ENCODE measurements at regions not wholly inside any gene's neighbourhood (a gene's known extent, or its start where the extent isn't known, plus 50 kb on each side); places are given as distances from the start of the nearest gene placed in this dataset.

DNA sequence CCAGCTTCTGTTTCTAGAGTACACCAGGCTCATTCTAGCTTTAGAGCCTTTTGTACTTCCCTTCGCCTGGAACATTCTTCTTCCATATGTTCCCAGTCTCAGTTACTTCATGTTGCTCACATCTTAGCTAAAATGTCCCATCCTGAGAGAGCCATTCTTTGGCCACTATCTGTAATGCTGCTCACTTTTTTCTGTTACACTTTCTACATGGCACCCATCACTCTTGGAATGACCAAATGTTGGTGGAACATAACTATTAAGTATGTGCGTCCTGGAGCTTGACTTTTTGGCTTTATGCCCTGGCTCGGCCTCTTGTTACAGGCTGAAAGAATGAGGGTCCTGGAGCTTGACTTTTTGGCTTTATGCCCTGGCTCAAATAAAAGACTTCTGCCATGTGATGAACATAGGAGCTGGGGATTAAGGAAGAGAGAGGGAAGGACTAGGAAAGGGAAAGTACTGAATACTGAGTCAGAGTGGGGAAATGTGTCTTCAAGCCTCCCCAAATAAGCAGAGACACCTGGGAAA, 442.9 kb upstream of the ATP2B1 start:
- H3K27ac ChIP-seq, result no peak overlapping the region
- DNase-seq (ENCODE audit: low spot score), result no peak
- CTCF ChIA-PET, result interaction anchor here (0.6 kb wide), 1 partner anchor 82 kb away, joined by 4 read pairs; no protein-coding TSS in a partner anchor
- TF ChIP-seq, protein P1, sequence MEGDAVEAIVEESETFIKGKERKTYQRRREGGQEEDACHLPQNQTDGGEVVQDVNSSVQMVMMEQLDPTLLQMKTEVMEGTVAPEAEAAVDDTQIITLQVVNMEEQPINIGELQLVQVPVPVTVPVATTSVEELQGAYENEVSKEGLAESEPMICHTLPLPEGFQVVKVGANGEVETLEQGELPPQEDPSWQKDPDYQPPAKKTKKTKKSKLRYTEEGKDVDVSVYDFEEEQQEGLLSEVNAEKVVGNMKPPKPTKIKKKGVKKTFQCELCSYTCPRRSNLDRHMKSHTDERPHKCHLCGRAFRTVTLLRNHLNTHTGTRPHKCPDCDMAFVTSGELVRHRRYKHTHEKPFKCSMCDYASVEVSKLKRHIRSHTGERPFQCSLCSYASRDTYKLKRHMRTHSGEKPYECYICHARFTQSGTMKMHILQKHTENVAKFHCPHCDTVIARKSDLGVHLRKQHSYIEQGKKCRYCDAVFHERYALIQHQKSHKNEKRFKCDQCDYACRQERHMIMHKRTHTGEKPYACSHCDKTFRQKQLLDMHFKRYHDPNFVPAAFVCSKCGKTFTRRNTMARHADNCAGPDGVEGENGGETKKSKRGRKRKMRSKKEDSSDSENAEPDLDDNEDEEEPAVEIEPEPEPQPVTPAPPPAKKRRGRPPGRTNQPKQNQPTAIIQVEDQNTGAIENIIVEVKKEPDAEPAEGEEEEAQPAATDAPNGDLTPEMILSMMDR (conservative IDR thresholded peaks at IDR 0.05; ENCODE audit: low read depth), result no peak
- POLR2A ChIA-PET (ENCODE audit: low non-redundant PET), result no interaction called here

DNA sequence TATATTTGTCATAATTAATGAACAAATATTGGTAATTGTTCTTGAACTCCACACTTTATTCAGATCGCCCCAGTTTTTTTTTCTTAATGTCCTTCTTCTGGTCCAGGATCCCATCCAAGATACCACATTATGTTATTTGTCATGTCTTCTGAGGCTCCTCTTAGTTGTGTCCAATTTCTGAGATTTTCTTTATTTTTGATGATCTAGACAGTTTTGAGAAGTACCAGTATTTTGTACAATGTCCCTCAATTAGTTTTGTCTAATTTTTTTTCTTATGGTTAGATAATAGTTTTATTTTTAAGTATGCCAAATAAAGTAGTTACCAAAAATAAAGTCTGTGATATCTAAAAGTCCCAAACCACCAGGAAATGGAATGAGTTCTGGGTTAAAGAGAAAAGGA, 440.8 kb upstream of the ATP2B1 start:
- DNase-seq (ENCODE audit: low spot score), result no peak
- POLR2A ChIA-PET (ENCODE audit: low non-redundant PET), result no interaction called here
- TF ChIP-seq, protein P1 (conservative IDR thresholded peaks at IDR 0.05; ENCODE audit: low read depth), result no peak
- CTCF ChIA-PET, result no interaction called here
- no peak overlapping the region for H3K27ac ChIP-seq

DNA sequence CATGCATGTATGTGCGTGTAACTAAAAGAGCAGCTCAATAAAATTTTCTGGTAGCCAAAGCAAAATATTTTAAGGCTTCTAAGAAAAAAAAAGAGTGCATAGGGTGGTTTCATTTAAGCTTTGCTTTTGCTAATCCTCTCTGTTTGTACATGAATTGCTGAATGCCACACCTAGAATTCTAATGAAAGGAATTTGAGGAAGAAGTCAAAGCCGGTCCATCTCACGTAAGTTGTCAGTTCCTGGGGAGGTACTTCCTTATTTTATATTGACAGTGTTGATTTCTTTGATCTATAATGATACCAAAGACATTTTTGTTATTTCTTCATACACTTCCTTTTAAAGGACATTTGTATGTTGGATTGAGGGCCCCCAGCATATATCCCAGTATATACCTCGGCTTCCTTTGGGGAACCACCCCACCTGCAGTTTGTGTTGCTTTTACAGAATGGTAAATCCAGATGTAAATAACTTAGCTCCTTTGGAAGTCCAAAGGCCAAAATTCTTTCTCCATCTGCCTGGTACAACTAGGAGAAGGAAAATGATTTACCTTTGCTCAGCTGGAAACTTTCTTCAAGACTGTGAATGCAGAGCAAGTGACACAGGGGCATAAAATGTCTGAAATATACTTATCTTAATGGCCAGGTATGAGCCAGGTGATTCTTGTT, 420.9 kb upstream of the ATP2B1 start:
- DNase-seq (ENCODE audit: low spot score), result peak; percentile 1
- H3K27ac ChIP-seq, result no peak overlapping the region
- ChIA-PET POLR2A (ENCODE audit: low non-redundant PET) (no interaction called here), CTCF (interaction anchor here (0.6 to 1.3 kb wide), 2 partner anchors 24 to 126 kb away, joined by 3 to 5 read pairs; no protein-coding TSS in a partner anchor)
- TF ChIP-seq, protein P1 (conservative IDR thresholded peaks at IDR 0.05; ENCODE audit: low read depth), result no peak

DNA sequence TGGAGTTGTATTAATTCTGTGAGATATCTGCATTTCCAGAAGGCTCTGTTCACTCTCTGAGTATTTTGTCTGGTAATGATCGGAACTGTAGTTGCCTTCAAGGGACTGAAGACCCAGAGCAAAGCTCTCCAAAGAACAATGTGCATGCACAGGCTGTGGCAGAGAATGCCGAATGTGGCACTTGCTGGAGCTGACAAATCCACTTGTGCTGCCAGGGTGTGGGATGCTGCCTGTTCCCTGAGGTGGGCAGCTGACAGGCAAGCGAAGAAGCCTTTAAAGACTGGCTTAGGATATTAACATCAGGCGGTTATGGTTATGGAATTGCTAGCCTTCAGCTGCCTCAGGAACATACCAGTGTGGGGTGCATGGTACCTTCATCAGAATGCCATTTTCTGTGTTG, 419.9 kb upstream of the ATP2B1 start:
- POLR2A ChIA-PET (ENCODE audit: low non-redundant PET), result no interaction called here
- TF ChIP-seq, protein P1 (conservative IDR thresholded peaks at IDR 0.05; ENCODE audit: low read depth), result no peak

DNA sequence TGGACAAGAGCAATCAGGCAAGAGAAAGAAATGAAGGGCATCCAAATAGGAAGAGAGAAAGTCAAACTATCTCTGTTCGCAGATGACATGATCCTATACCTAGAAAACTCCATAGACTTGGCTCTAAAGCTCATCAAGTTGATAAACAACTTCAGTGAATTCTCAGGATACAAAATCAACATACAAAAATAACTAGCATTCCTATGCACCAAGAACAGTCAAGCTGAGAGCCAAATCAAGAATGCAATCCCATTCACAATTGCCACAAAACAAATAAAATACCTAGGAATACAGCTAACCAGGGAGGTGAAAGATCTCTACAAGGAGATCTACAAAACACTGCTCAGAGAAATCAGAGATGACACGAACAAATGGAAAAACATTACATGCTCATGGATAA, 417.5 kb upstream of the ATP2B1 start:
- TF ChIP-seq, protein P1 (conservative IDR thresholded peaks at IDR 0.05; ENCODE audit: low read depth), result no peak
- no peak overlapping the region for H3K27ac ChIP-seq
- POLR2A ChIA-PET (ENCODE audit: low non-redundant PET), result no interaction called here
- no peak for DNase-seq (ENCODE audit: low spot score)
- CTCF ChIA-PET, result interaction anchor here (1.2 kb wide), 1 partner anchor 22 kb away, joined by 4 read pairs; no protein-coding TSS in a partner anchor

More for the DNA sequence above, 419.9 kb upstream of the ATP2B1 start:
- no peak overlapping the region for H3K27ac ChIP-seq
- no peak for DNase-seq (ENCODE audit: low spot score)
- CTCF ChIA-PET, result interaction anchor here (0.5 to 1.3 kb wide), 2 partner anchors 23 to 530 kb away, joined by 3 to 5 read pairs; no protein-coding TSS in a partner anchor

DNA sequence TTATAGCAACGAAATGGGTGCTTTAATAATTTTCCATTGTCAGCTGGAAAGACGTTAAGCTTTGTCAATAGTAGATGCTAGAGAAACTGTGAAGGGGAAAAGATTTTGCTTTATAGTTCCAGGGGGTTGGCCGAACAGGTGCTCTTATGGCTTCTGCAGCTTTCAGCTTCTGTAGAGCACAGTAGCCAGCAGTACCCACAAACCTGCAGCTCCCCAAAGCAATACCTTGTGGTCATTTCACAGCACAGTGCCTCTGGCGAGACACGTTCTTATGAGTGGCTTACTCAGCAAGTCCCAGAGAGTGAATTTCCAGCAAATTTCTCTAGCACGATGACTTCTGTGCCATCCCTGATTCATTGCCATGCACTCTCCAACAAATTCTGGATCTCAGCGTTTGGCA, 416.3 kb upstream of the ATP2B1 start:
- ChIA-PET POLR2A (ENCODE audit: low non-redundant PET) (no interaction called here), CTCF (interaction anchor here (0.5 kb wide), 1 partner anchor 729 kb away, joined by 3 read pairs; no protein-coding TSS in a partner anchor)
- no peak overlapping the region for H3K27ac ChIP-seq
- TF ChIP-seq, protein P1 (conservative IDR thresholded peaks at IDR 0.05; ENCODE audit: low read depth), result no peak
- DNase-seq (ENCODE audit: low spot score), result no peak
